ENCODE measurements at regions not wholly inside any gene's neighbourhood (a gene's known extent, or its start where the extent isn't known, plus 50 kb on each side); places are given as distances from the start of the nearest gene placed in this dataset.

DNA sequence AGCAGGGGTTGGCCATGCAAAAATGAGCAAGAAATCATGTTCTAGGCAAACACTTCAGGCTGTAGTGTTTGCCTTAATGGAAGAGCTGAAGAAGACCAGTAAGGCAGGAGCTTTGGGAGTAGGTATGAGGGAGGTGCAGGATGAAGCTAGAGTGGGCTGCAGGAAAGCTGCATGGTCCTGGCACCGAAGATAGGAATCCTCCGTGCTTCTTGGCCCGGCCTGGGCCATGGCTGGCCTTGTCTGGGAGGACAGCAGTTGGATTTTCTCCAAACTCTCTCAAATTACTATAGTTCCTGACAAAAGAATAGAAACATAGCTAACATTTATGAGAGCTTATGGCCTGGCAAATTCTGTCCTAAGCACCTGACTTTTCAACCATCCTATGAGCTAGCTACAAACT is 116.5 kb downstream of the UCHL1 start:
- H3K4me3 ChIP-seq = no peak overlapping the region
- no peak for TF ChIP-seq CTCF (IDR thresholded peaks at IDR 0.05; ENCODE audit: low read depth, low read length)
- no peak for DNase-seq (ENCODE audit: low read depth in 1 of 2, low spot score in 1 of 2)

GRCh38 chr4:41374490-41374889 is 117.8 kb downstream of the UCHL1 start:
- Histone ChIP-seq H3K4me3 (no peak overlapping the region), H3K27ac (no peak overlapping the region), H3K36me3 (no peaks in the 10 kb centered on the region), H3K4me1 (ENCODE audit: low read depth) (no peaks in the 10 kb centered on the region), H3K9me3 (ENCODE audit: low read depth) (no peaks in the 10 kb centered on the region), H3K27me3 (peaks cover 58% of the 10 kb centered on the region)
- TF ChIP-seq CTCF (IDR thresholded peaks at IDR 0.05; ENCODE audit: low read depth, low read length) = no peak
- DNase-seq (ENCODE audit: low read depth in 1 of 2, low spot score in 1 of 2) = no peak

More for the DNA sequence above, 116.5 kb downstream of the UCHL1 start:
- H3K9me3 ChIP-seq (ENCODE audit: low read depth) = no peaks in the 10 kb centered on the region
- no peaks in the 10 kb centered on the region for H3K4me1 ChIP-seq (ENCODE audit: low read depth)
- H3K27me3 ChIP-seq = peaks cover 70% of the 10 kb centered on the region
- H3K27ac ChIP-seq = no peak overlapping the region
- no peaks in the 10 kb centered on the region for H3K36me3 ChIP-seq

GRCh38 chr4:41375561-41375960 is 118.8 kb downstream of the UCHL1 start:
- no peak overlapping the region for H3K27ac ChIP-seq

GRCh38 chr4:41377196-41377595 is 120.5 kb downstream of the UCHL1 start:
- Histone ChIP-seq H3K27ac (no peak overlapping the region), H3K4me3 (no peak overlapping the region), H3K36me3 (no peaks in the 10 kb centered on the region), H3K27me3 (peaks cover 48% of the 10 kb centered on the region), H3K4me1 (ENCODE audit: low read depth) (no peaks in the 10 kb centered on the region), H3K9me3 (ENCODE audit: low read depth) (no peaks in the 10 kb centered on the region)
- TF ChIP-seq CTCF (IDR thresholded peaks at IDR 0.05; ENCODE audit: low read depth, low read length) = no peak
- no peak for DNase-seq (ENCODE audit: low read depth in 1 of 2, low spot score in 1 of 2)

More at GRCh38 chr4:41375561-41375960, 118.8 kb downstream of the UCHL1 start:
- TF ChIP-seq CTCF (IDR thresholded peaks at IDR 0.05; ENCODE audit: low read depth, low read length) = no peak
- Histone ChIP-seq H3K4me1 (ENCODE audit: low read depth) (no peaks in the 10 kb centered on the region), H3K36me3 (no peaks in the 10 kb centered on the region), H3K9me3 (ENCODE audit: low read depth) (no peaks in the 10 kb centered on the region), H3K4me3 (no peak overlapping the region), H3K27me3 (peaks cover 49% of the 10 kb centered on the region)
- no peak for DNase-seq (ENCODE audit: low read depth in 1 of 2, low spot score in 1 of 2)

DNA sequence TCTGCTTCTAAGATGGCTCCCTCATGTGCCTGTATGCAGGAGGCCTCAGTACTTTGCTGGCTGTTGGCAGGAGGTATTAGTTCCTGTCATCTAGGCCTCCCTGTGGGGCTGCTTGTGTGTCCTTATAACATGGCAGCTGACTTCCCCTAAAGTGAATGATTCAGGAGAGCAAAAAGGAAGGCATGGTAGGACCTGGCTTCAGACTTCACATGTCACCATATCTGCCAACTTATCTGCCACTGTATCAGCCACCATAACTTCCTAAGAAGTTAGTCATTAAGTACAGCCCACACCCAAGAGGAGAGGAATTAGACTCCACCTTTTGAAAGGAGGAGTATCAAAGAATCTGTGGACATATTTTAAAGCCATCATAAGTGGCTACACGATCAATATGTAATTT is 122.5 kb downstream of the UCHL1 start:
- no peaks in the 10 kb centered on the region for H3K9me3 ChIP-seq (ENCODE audit: low read depth)

More for the DNA sequence above, 122.5 kb downstream of the UCHL1 start:
- no peaks in the 10 kb centered on the region for H3K4me1 ChIP-seq (ENCODE audit: low read depth)
- H3K27me3 ChIP-seq = peaks cover 52% of the 10 kb centered on the region
- no peak for TF ChIP-seq CTCF (IDR thresholded peaks at IDR 0.05; ENCODE audit: low read depth, low read length)
- no peak for DNase-seq (ENCODE audit: low read depth in 1 of 2, low spot score in 1 of 2)
- H3K4me3 ChIP-seq = no peak overlapping the region
- H3K27ac ChIP-seq = no peak overlapping the region
- no peaks in the 10 kb centered on the region for H3K36me3 ChIP-seq

Data from cardiac muscle cell (in vitro differentiated cells and primary cell).